ENCODE measurements at regions not wholly inside any gene's neighbourhood (a gene's known extent, or its start where the extent isn't known, plus 50 kb on each side); places are given as distances from the start of the nearest gene placed in this dataset.

- DNase-seq (ENCODE audit: low read depth in 2 of 2) = no peak
Measured at GRCh38 chr5:73374520-73375190, 73.9 kb downstream of the FOXD1 start.

GRCh38 chr5:73373814-73374510 is 74.6 kb downstream of the FOXD1 start:
- DNase-seq (ENCODE audit: low read depth in 2 of 2) = no peak

- no peak for DNase-seq (ENCODE audit: low read depth in 2 of 2)
Measured at GRCh38 chr5:73370640-73371583, 77.7 kb downstream of the FOXD1 start.

- no peak for DNase-seq (ENCODE audit: low read depth in 2 of 2)
Measured at GRCh38 chr5:73370095-73370494, 78.5 kb downstream of the FOXD1 start.

- no peak for DNase-seq (ENCODE audit: low read depth in 2 of 2)
Measured at GRCh38 chr5:73369278-73369677, 79.3 kb downstream of the FOXD1 start.

- no peak for DNase-seq (ENCODE audit: low read depth in 2 of 2)
Measured at GRCh38 chr5:73367650-73368049, 80.9 kb downstream of the FOXD1 start.

GRCh38 chr5:73365990-73366667 is 82.4 kb downstream of the FOXD1 start:
- DNase-seq (ENCODE audit: low read depth in 2 of 2) = no peak

- no peak for DNase-seq (ENCODE audit: low read depth in 2 of 2)
Measured at GRCh38 chr5:73365301-73365853, 83.2 kb downstream of the FOXD1 start.

- no peak for DNase-seq (ENCODE audit: low read depth in 2 of 2)
Measured at GRCh38 chr5:73363911-73364730, 84.5 kb downstream of the FOXD1 start.

- DNase-seq (ENCODE audit: low read depth in 2 of 2) = no peak
Measured at GRCh38 chr5:73359395-73359794, 89.2 kb downstream of the FOXD1 start.

- DNase-seq (ENCODE audit: low read depth in 2 of 2) = no peak
Measured at GRCh38 chr5:73358366-73358765, 90.2 kb downstream of the FOXD1 start.

GRCh38 chr5:73357576-73357975 is 91.0 kb downstream of the FOXD1 start:
- no peak for DNase-seq (ENCODE audit: low read depth in 2 of 2)

- no peak for DNase-seq (ENCODE audit: low read depth in 2 of 2)
Measured at GRCh38 chr5:73355108-73355507, 93.5 kb downstream of the FOXD1 start.

- DNase-seq (ENCODE audit: low read depth in 2 of 2) = no peak
Measured at GRCh38 chr5:73354406-73354805, 94.2 kb downstream of the FOXD1 start.

GRCh38 chr5:73352649-73353230 is 95.8 kb downstream of the FOXD1 start:
- no peak for DNase-seq (ENCODE audit: low read depth in 2 of 2)

- no peak for DNase-seq (ENCODE audit: low read depth in 2 of 2)
Measured at GRCh38 chr5:73352243-73352642, 96.3 kb downstream of the FOXD1 start.

- no peak for DNase-seq (ENCODE audit: low read depth in 2 of 2)
Measured at GRCh38 chr5:73351593-73351992, 97.0 kb downstream of the FOXD1 start.

GRCh38 chr5:73346878-73347408 is 101.6 kb downstream of the FOXD1 start:
- DNase-seq (ENCODE audit: low read depth in 2 of 2) = no peak

GRCh38 chr5:73344835-73345234 is 103.7 kb downstream of the FOXD1 start:
- DNase-seq (ENCODE audit: low read depth in 2 of 2) = no peak

- DNase-seq (ENCODE audit: low read depth in 2 of 2) = no peak
Measured at GRCh38 chr5:73339711-73340110, 108.9 kb downstream of the FOXD1 start.

Measured in stimulated activated CD8-positive, alpha-beta memory T cell treated with anti-CD3 and anti-CD28 coated beads, Interleukin-15, amount 100 ng/mL, for 4 hours (primary cell).